HUDEP-2 (cell line): ENCODE measurements at regions not wholly inside any gene's neighbourhood (a gene's known extent, or its start where the extent isn't known, plus 50 kb on each side); places are given as distances from the start of the nearest gene placed in this dataset.
"Not testable (repeated sequence)": the region's sequence is repeated elsewhere in the genome, so short reads cannot be mapped to it uniquely, and the experiment has no call there.

Experiments
- DNase-seq, 76 experiments: peaks; one replicate each; lab custom pipeline; 2025; ENCODE audit not compliant: unreplicated experiment in 76 of 76; lab: John Stamatoyannopoulos, UW

GRCh38 chr2:185245216-185245615 lies 493.4 kb upstream of the FSIP2 start:
- no peak for DNase-seq

GRCh38 chr2:185245806-185246205 lies 492.8 kb upstream of the FSIP2 start:
- no peak for DNase-seq

GRCh38 chr2:185246717-185247116 lies 491.9 kb upstream of the FSIP2 start:
- no peak for DNase-seq

GRCh38 chr2:185255566-185255965 lies 483.0 kb upstream of the FSIP2 start:
- DNase-seq, result peak in 5 of 76 experiments; percentile 1 to 46 (median 17)

GRCh38 chr2:185265747-185266146 lies 472.9 kb upstream of the FSIP2 start:
- DNase-seq, result no peak

GRCh38 chr2:185268651-185269050 lies 470.0 kb upstream of the FSIP2 start:
- no peak for DNase-seq

GRCh38 chr2:185274718-185275484 lies 463.7 kb upstream of the FSIP2 start:
- no peak for DNase-seq

- DNase-seq, result not testable (repeated sequence)
Measured at GRCh38 chr2:185275979-185276378, 462.6 kb upstream of the FSIP2 start.

- DNase-seq, result no peak
Measured at GRCh38 chr2:185278761-185279160, 459.8 kb upstream of the FSIP2 start.

GRCh38 chr2:185279999-185280398 lies 458.6 kb upstream of the FSIP2 start:
- DNase-seq, result no peak

GRCh38 chr2:185284696-185285095 lies 453.9 kb upstream of the FSIP2 start:
- no peak for DNase-seq

GRCh38 chr2:185290012-185290411 lies 448.6 kb upstream of the FSIP2 start:
- not testable (repeated sequence) for DNase-seq

GRCh38 chr2:185291035-185291647 lies 447.5 kb upstream of the FSIP2 start:
- peak in 23 of 76 experiments; percentile 0 to 51 (median 17) for DNase-seq

- DNase-seq, result no peak
Measured at GRCh38 chr2:185299867-185300266, 438.7 kb upstream of the FSIP2 start.

GRCh38 chr2:185306119-185306518 lies 432.5 kb upstream of the FSIP2 start:
- DNase-seq, result no peak

GRCh38 chr2:185316383-185316782 lies 422.2 kb upstream of the FSIP2 start:
- peak in 22 of 76 experiments; percentile 4 to 91 (median 58) for DNase-seq

- DNase-seq, result no peak
Measured at GRCh38 chr2:185318271-185318724, 420.3 kb upstream of the FSIP2 start.

- no peak for DNase-seq
Measured at GRCh38 chr2:185335879-185336278, 402.7 kb upstream of the FSIP2 start.

GRCh38 chr2:185337033-185337432 lies 401.6 kb upstream of the FSIP2 start:
- no peak for DNase-seq

GRCh38 chr2:185338104-185338503 lies 400.5 kb upstream of the FSIP2 start:
- no peak for DNase-seq

- DNase-seq, result no peak
Measured at GRCh38 chr2:185347445-185347844, 391.2 kb upstream of the FSIP2 start.

GRCh38 chr2:185360776-185361175 lies 377.8 kb upstream of the FSIP2 start:
- no peak for DNase-seq
